Keratinocyte (primary cell): ENCODE measurements at regions not wholly inside any gene's neighbourhood (a gene's known extent, or its start where the extent isn't known, plus 50 kb on each side); places are given as distances from the start of the nearest gene placed in this dataset.

Source experiments
- DNase-seq: peaks from one replicate; pipeline ENCODE4 v3.0.0-alpha.2; 2011; ENCODE audit warnings: low read depth, missing footprints, low spot score
- FAIRE-seq: peaks from 2 replicates; lab custom pipeline; 2011; peaks lifted over from hg19 to GRCh38; lab: Jason Lieb, UNC
- H2AFZ ChIP-seq: 2 replicates; pipeline ENCODE4 v1.6.0; 2012; ENCODE audit warnings: low read length, control low read depth, inconsistent platforms; ENCODE audit not compliant: control insufficient read depth
- H3K27ac ChIP-seq: 2 replicates; pipeline ENCODE4 v1.5.1; 2011; ENCODE audit warnings: low read length; ENCODE audit not compliant: control insufficient read depth, insufficient read depth
- H3K27me3 ChIP-seq: 3 replicates; pipeline ENCODE4 v1.6.0; 2011; ENCODE audit warnings: low read length; ENCODE audit not compliant: control insufficient read depth, insufficient read depth; ENCODE audit errors: extremely low read depth
- H3K36me3 ChIP-seq, 2 experiments: 2 replicates in 1 of 2; 3 replicates in 1 of 2; pipeline ENCODE4 v1.5.1; 2011; ENCODE audit warnings: low read length in 2 of 2, mild to moderate bottlenecking in 1 of 2; ENCODE audit not compliant: control insufficient read depth in 2 of 2, insufficient read depth in 2 of 2; ENCODE audit errors: extremely low read depth in 1 of 2
- H3K4me1 ChIP-seq: 3 replicates; pipeline ENCODE4 v1.5.1; 2011; ENCODE audit warnings: low read length; ENCODE audit not compliant: control insufficient read depth, insufficient read depth; ENCODE audit errors: extremely low read depth
- H3K4me2 ChIP-seq: 3 replicates; pipeline ENCODE4 v1.6.0; 2011; ENCODE audit warnings: low read depth, low read length; ENCODE audit not compliant: control insufficient read depth, insufficient read depth; ENCODE audit errors: extremely low read depth
- H3K4me3 ChIP-seq, 3 experiments: fragments of 200-600 bp in 1 of 3; sonication (generic) in 1 of 3; 2 replicates in 2 of 3; 3 replicates in 1 of 3; pipeline ENCODE4 v1.5.1; 2011 to 2016; ENCODE audit warnings: low read length in 3 of 3, mild to moderate bottlenecking in 3 of 3, control low read depth in 2 of 3, inconsistent platforms in 1 of 3, low read depth in 1 of 3, mixed read lengths in 1 of 3, mixed run types in 1 of 3, moderate library complexity in 1 of 3; ENCODE audit not compliant: control insufficient read depth in 2 of 3, insufficient read depth in 2 of 3; ENCODE audit errors: extremely low read depth in 1 of 3
- H3K79me2 ChIP-seq: 2 replicates; pipeline ENCODE4 v1.6.0; 2012; ENCODE audit warnings: low read length; ENCODE audit not compliant: control insufficient read depth, insufficient read depth
- H3K9ac ChIP-seq: 3 replicates; pipeline ENCODE4 v1.6.0; 2011; ENCODE audit warnings: low read length; ENCODE audit not compliant: control insufficient read depth, insufficient read depth; ENCODE audit errors: extremely low read depth
- H3K9me1 ChIP-seq: 3 replicates; pipeline ENCODE4 v1.6.0; 2011; ENCODE audit warnings: low read length; ENCODE audit not compliant: control insufficient read depth, insufficient read depth; ENCODE audit errors: extremely low read depth
- H3K9me3 ChIP-seq: 2 replicates; pipeline ENCODE4 v1.5.1; 2012; ENCODE audit warnings: low read depth, low read length; ENCODE audit not compliant: control insufficient read depth
- H4K20me1 ChIP-seq: 3 replicates; pipeline ENCODE4 v1.6.0; 2011; ENCODE audit warnings: low read length; ENCODE audit not compliant: control insufficient read depth, insufficient read depth; ENCODE audit errors: extremely low read depth
- EZH2 ChIP-seq: IDR thresholded peaks from one replicate; pipeline ENCODE4 v1.6.1; 2012; ENCODE audit warnings: inconsistent platforms, mild to moderate bottlenecking, low read length, moderate library complexity
- dilution Hi-C: fragments of 300-500 bp; cut with MboI; formaldehyde crosslinking; loops from one replicate; pipeline ENCODE4 v1.7.0; 2020; ENCODE audit warnings: low sequenced_read_pairs; ENCODE audit not compliant: extremely low pct_ligation_motif_present
- TF ChIP-seq, protein P1 (sequence below), 3 experiments: IDR thresholded peaks in 1 of 3; conservative IDR thresholded peaks in 1 of 3; optimal IDR thresholded peaks in 1 of 3; 2 replicates in 2 of 3; 3 replicates in 1 of 3; pipeline versions ENCODE3 to v1.5.1; 2011; ENCODE audit warnings: low read length in 3 of 3, mild to moderate bottlenecking in 3 of 3, moderate library complexity in 2 of 3, control low read depth in 1 of 3, inconsistent platforms in 1 of 3; ENCODE audit not compliant: insufficient read depth in 2 of 3; ENCODE audit errors: extremely low read depth in 1 of 3

DNA sequence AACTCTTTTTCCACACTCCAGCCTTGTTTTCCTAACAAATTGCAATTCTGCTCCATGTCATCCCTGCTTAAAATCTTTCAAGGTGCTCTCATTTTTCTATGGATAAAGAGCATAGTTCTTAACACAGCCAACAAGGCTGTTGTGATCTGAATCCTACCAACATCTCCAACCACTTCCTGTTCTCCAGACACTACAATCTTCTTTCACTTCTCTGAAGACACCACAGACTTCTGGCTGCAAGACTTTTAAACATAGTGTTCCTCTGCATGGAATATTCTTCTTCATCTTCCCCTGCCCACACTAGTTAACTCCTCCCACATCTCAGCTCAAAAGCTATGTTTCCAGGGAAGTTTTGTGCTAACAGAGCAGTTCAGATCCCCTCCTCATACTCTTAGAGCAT lies 404.8 kb downstream of the MAN2A1 start:
- H3K9me1 ChIP-seq, result no peaks in the 10 kb centered on the region
- H4K20me1 ChIP-seq, result no peaks in the 10 kb centered on the region
- dilution Hi-C loops, result no loop called here
- H3K4me1 ChIP-seq, result no peaks in the 10 kb centered on the region
- FAIRE-seq, result no peak
- H3K79me2 ChIP-seq, result no peaks in the 10 kb centered on the region
- H3K4me3 ChIP-seq, result no peak overlapping the region
- H2AFZ ChIP-seq, result no peak overlapping the region
- H3K4me2 ChIP-seq, result no peak overlapping the region
- H3K9me3 ChIP-seq, result no peaks in the 10 kb centered on the region
- DNase-seq, result no peak
- H3K27ac ChIP-seq, result no peak overlapping the region
- H3K36me3 ChIP-seq, result no peaks in the 10 kb centered on the region
- H3K9ac ChIP-seq, result no peak overlapping the region
- H3K27me3 ChIP-seq, result no peaks in the 10 kb centered on the region
- TF ChIP-seq EZH2, result no peak
- TF ChIP-seq, protein P1, sequence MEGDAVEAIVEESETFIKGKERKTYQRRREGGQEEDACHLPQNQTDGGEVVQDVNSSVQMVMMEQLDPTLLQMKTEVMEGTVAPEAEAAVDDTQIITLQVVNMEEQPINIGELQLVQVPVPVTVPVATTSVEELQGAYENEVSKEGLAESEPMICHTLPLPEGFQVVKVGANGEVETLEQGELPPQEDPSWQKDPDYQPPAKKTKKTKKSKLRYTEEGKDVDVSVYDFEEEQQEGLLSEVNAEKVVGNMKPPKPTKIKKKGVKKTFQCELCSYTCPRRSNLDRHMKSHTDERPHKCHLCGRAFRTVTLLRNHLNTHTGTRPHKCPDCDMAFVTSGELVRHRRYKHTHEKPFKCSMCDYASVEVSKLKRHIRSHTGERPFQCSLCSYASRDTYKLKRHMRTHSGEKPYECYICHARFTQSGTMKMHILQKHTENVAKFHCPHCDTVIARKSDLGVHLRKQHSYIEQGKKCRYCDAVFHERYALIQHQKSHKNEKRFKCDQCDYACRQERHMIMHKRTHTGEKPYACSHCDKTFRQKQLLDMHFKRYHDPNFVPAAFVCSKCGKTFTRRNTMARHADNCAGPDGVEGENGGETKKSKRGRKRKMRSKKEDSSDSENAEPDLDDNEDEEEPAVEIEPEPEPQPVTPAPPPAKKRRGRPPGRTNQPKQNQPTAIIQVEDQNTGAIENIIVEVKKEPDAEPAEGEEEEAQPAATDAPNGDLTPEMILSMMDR (optimal IDR thresholded peaks at IDR 0.05 in 1 of 3, IDR thresholded peaks at IDR 0.05 in 1 of 3, conservative IDR thresholded peaks at IDR 0.05 in 1 of 3; ENCODE audit: extremely low read depth in 1 of 3, insufficient read depth in 2 of 3, low read length in 3 of 3), result no peak

- Histone ChIP-seq H3K9me1 (no peaks in the 10 kb centered on the region), H3K79me2 (no peaks in the 10 kb centered on the region), H4K20me1 (no peaks in the 10 kb centered on the region), H3K9me3 (no peaks in the 10 kb centered on the region), H3K27ac (no peak overlapping the region), H3K4me3 (no peak overlapping the region), H3K36me3 (no peaks in the 10 kb centered on the region), H3K27me3 (no peaks in the 10 kb centered on the region), H3K9ac (no peak overlapping the region), H2AFZ (no peak overlapping the region), H3K4me2 (no peak overlapping the region), H3K4me1 (no peaks in the 10 kb centered on the region)
- DNase-seq (no peak), FAIRE-seq (no peak)
- TF ChIP-seq, protein P1 (optimal IDR thresholded peaks at IDR 0.05 in 1 of 3, IDR thresholded peaks at IDR 0.05 in 1 of 3, conservative IDR thresholded peaks at IDR 0.05 in 1 of 3; ENCODE audit: extremely low read depth in 1 of 3, insufficient read depth in 2 of 3, low read length in 3 of 3), result no peak
- TF ChIP-seq EZH2, result no peak
- dilution Hi-C loops, result no loop called here
Observed at GRCh38 chr5:110096419-110096818, 406.7 kb downstream of the MAN2A1 start.
